ENCODE measurements at regions not wholly inside any gene's neighbourhood (a gene's known extent, or its start where the extent isn't known, plus 50 kb on each side); places are given as distances from the start of the nearest gene placed in this dataset.

DNA sequence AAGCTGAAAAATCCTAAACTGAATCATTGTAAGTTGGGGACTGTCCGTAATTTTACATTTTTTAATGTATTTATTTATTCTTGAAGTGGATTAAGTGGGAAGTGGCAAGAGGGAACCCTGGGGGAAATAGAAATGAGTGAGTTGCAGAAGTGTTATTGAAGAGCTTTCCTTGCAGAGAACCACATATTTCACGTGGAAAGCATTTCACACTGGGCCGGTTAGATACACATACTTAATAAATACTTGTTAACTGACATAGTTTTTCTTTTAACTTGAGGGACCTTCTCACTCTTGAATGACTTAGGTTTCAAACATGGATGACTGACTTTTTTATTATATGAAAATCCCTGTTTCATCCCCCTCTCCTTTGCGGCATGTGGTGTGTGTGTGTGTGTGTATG, 239.3 kb downstream of the LMO4 start:
- no peak for DNase-seq

DNA sequence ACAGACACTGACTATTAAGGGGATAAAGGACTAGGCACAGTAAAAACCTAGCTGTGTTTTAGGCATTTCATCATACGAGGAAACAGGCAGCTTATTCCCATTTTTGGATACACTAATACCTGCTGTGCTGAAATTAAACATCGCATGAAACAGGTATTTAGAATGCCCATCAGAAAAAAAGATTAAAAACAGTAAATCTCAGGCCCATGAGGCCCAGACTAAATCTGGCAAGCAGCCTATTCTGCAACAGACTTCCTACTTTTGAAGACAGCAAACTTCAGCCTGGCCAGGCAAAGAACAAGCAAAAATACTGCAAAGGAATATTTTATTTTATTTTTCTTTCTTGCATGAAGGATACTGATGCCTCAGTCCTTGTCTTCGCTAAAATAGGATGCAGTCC, 240.2 kb downstream of the LMO4 start:
- no peak for DNase-seq

DNA sequence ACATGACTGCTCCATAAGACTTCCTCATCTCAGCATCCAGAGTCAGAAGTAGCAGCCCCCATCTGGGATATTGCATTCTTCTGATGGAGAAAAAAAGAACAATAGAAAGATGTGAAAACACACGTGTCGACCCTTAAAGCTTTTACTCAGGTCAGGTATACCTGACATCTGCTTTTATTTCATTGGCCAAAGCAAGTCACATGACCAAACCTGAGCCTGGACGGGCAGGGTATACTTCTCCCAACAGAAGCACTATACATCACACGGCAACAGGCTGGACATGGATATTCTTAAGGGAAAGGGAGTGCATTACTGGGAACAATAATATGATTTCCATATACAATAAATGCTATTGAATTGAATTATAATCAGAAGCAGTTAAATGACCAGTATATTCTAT, 243.3 kb downstream of the LMO4 start:
- DNase-seq, result no peak

DNA sequence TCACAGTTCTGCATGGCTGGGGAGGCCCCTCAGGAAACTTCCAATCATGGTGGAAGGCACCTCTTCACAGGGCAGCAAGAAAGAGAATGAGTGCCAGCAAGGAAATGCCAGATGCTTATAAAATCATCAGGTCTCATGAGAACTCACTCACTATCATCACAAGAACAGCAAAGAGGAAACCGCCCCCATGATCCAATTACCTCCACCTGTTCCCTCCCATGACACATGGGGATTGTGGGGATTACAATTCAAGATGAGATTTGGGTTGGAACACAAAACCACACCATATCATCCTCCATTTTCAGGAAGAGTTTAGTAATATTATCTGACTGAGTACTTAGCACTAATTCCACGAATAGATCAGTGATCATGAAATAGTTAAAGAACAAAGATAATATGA, 244.2 kb downstream of the LMO4 start:
- DNase-seq, result no peak

DNA sequence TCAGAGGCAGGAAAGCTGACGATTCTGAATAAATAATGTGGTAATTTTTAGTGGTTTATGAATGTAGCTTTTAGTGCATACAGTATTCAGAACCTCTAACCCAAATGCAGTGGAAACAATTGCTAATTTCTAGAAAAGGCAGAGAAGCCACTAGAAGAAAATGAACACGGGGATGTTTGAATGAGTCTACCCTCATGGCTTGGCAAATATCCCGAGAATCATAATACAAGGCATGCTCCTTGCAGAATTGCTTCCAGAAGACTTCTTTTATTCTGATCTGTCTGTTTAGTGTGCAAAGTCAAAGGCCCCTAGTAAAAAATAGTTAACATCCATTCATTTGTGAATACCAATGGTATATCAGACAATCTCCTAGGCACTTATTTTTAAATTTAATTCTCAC, 246.8 kb downstream of the LMO4 start:
- DNase-seq, result no peak

DNA sequence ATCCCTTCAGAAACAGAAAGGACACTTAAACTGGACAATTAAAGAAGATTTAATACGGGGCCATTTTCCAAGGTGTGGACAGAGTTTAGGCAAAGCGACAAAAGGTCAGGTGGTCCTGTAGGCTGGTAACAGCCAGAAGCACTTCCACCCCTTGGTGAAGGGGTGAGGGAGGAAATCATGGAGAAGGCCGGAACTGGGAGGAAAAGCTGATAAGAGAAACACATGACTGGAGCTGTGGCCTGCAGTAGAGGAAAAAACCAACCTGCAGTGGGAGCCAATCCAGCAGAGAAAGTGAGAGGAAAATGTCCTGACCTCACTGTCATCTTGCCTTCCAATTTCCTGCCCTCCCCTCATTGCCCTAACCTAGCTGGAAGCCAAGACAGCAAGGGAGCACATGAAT, 249.8 kb downstream of the LMO4 start:
- no peak for DNase-seq

DNA sequence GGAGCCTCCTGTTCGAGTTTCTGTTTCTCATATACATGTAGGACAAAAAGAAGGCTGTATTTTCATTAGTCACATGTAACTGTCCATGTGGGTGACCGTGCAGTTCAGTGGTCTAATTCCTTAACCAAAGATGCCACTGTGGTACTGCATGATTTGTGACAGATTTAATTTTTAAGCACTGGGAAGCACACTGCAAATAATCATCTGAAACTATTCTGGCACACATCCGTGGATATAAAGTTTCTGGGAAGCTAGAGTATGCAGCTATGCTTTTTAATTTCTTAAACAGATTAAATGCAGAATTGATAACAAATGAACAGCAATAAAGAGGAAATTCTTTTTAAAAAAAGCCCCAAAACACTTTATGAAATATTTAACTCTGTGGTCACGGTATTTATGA, 254.8 kb downstream of the LMO4 start:
- DNase-seq, result no peak

DNA sequence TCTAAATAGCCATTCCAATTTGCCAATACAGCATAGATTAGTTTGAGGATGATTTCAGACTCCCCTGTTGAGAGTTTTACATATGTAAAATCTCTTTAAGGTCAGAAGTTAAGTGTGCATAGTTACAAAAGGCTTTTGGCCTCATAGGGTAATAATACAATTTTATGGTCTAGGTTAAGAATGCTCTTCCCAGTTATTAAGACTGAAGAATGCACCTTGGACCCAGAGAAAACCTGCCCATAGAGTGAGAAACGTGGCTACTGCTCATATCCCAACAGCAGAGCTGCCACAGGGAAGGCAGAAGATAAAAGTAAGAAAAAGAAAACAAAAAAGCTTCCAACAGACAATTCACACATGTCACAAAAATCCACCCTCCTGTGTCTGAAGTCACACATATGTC, 255.9 kb downstream of the LMO4 start:
- no peak for DNase-seq

DNA sequence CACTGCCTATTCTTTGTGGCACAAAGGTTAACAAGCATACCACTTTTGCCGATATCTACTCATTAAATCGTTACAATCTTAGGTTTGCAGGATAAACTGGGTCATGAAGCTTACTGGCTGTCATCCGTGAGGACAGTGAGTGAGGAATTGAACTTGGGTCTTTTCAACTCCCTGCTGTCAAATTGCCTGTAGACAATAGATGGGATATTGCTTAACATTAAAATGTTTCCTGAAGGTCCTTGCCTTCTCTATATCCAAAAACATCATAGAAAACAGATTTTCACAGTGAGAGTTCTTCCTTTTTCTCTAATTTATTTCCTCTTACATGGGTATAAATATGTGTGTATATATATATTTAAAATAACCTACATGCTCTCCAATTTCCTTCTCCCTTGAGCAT, 257.8 kb downstream of the LMO4 start:
- no peak for DNase-seq

DNA sequence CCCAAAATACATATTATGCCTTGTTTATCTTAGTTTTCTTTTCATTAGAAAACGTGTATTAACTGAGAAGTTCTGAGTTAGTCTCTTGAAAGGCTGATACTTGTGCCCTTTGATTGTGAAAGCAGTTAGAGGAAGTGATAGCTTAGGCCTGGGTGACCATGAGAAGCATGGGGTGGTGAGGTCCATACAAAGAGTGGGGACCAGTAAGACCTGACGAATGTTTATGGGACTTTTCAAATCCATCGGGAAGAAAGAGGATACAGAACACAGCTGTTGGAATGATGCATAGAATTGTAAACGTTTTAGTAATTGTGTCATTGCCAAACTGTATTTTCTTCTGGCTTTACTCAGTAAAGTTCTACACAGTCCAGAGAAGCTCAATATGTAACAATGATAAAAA, 259.8 kb downstream of the LMO4 start:
- DNase-seq, result no peak

DNA sequence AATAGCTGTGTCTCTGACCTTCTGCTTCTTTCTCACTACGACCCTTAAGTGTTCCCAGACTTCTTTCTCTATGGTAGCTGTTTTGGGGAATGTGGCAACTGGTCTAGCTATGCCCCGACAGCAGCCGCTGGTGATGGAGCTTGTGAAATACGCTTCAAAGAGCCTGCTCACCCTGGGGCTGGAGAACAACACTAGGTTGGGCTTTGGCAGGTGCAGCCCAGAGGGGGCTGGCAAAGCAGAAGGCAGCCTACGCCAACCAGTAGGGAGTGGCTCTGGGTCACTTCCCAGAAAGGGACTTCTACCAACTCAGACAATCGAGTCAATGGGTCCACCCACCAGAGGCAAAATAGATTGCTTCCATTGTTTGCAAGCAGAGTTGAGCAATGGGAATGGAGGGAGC, 262.8 kb downstream of the LMO4 start:
- DNase-seq, result no peak

DNA sequence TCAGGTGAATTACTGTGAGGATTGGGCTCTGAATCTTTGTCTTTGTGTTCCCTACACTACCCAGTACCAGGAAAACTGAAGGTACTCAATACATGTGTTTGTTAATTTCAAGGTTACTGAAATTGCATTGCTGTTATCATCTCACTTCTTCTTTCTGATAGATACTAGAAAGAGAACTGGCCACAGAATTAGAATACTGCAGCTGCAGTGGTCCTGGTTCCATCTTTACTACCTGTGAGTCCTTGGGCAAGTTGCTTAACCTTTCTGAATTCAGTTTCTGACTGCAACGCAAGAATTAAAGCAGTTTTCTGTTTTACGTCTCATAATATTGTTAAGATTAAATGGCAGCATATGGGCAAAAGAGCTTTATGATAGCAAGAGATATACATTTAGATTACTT, 263.5 kb downstream of the LMO4 start:
- no peak for DNase-seq

DNA sequence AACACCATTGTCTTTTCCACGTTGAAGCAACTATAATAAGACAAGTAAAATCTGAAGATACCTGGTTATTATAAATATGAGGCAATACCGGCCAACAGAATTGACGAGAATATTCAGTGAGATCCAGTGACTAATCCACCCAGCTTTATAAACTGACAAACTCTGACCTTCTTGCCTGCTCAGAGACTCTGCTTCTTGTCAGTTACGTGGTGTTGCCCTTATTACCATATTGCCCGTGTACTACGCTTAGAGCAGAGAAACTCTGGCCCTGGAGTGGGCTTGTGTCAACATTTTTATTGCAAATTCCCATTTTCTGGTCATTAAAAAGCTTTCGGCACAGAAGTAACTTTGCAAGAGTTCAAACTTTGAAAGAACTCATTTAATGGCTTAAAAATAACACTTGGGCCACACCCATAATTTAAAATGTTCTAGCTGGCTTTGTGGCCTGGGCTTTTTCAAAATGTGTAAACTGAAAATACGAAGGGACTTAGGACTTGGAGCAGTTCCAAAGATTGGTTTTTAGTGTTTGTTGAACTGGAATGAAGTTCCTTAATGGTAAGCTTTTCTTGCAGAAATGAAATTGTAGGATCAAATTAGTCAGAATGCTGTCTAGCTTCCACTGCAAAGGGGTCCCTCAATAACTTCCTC, 266.2 kb downstream of the LMO4 start:
- no peak for DNase-seq

DNA sequence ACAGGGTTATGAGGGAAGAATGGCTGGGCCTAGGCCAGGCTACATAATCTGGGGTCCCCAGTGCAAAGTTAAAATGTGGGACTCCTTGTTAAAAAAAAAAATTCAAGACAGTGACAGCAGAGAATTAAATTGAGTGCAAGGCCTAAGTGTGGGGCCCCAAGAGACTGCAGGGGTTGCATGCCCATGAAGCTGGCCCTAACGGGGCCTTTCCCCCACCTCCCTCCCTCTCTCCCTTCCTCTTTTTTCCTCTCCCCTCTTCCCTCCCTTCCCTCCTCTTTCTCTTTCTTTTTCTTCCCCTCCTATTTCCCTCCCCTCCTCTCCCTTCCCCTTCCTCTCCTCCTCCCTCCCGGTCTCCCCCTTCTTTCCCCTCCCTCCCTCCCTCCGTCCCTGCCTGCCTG, 266.7 kb downstream of the LMO4 start:
- no peak for DNase-seq

DNA sequence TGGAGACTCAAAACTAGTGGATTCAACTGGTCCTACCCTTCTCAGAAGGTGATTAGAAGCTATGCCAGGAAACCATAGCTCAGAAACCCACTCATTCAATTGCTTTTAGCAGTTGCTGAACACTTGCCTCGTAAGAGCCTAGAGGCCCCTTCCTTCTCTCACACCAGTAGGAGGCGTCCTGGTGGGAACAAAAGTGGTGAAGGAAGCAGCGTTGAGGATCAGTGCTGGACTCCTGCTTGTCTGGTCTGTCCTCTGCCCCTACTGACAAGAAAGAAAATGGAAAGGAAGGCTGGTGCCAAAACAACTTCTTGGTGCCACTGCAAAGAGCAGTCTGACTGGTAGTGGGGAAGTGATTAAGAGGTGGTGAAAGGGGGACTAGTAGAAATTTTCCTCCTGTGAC, 269.7 kb downstream of the LMO4 start:
- DNase-seq, result no peak

DNA sequence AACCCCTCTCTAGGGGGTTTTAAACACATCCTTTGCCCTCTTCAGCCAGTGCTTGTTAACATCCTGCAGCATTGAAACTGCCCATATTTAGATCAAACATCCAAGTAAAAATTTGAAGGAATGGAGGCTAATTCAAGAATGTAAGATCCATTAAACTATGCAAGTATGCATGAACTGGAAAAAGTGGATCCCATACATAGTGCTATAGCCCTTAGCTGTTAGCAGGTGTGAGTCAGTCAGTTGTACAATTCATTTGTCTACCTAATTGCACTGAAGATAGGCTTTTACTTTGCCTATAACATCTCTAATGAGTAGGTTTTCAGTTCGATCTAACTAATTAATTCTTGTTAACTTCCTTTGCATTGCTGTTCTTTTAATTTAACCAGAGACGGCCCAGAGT, 270.9 kb downstream of the LMO4 start:
- DNase-seq, result no peak

DNA sequence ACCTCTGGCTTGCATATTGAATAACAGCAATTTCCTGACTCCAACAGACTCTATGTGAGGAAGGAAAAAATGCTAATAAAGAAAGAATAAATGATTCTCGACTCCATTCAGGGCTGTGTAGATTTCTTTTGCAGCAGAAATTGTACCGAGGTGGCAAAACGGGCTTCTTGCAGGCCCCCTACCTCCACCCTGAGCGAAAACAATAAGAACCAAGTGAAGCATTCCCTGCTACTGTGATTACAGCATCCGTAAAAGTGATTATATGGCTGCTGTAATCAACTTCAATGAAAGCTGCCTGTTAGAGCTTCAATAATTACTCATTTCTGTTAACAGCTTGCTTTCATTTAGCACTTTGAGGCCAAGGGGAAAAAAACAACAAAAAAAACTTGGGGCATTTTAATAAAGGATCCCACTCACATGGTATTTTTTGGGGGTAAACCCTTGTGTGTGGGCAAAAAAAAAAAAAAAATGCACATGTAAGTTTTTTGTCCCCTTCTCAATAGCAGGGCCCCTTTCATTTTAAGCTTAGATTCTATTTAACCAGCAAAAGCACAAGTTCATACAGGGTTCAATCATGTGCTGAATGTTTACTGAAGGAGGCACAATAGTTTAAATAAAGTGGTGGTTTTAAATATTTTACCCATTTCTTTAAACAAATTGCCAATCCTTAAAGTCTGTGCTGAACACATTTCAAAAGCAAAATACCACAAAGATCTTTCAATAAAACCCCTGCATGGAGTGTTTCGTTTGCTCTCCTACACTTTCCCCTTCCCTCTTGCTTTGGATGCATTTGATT, 271.6 kb downstream of the LMO4 start:
- DNase-seq, result no peak

DNA sequence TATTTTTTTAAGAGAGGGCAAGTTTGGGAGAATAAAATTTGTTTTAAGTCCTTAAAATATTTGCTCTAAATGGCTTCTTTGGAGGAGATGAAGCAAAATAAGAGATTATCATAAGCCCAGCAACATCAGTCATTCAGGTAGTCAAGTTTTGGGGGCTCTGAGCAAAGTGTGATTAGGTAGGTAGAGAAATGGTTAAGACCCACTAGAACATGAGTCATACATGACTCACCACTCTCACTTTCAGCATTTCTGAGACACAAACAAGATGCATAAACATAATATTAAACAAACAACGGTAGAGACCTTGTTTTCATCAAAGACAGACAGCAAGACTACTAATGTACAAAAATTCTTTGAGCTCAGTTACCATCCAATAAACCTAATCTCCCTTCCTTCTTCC, 272.2 kb downstream of the LMO4 start:
- DNase-seq, result no peak

DNA sequence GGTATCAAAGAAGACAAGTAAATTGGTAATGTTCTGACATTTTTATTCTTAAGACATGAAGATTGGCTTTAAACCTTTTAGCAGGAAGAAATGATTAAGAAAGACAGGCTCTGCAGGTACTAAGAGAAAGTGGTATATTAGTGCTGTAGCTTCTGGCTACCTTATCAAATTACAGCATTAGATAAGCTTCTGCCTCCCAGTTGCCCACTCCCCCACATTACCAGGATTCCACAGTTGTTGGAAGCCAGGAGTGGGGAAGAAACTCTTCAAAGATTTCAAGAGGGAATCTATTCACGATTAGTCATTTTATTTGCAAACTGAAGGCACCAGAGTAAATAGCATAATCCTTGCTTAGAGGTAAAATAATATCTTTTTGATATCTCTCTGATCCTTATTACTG, 274.9 kb downstream of the LMO4 start:
- DNase-seq, result no peak

DNA sequence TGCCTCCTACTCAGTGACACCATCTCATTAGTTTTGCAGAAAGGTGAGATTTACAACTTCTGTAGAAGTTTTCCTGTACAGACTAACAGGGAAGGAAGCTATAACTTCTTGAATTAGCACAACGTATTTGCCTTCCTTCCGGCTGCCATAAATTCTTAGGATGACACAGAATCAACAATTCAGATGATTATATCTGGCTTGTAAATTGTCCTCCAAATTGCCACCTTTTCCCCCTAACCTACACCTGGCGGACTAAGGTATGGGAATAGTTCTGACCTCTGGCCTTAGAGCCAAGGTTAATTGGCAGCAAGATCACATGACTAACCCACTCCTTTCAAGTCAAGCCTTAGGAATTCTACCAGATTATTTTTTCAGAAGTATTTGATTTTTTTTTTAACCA, 284.3 kb downstream of the LMO4 start:
- DNase-seq, result no peak

DNA sequence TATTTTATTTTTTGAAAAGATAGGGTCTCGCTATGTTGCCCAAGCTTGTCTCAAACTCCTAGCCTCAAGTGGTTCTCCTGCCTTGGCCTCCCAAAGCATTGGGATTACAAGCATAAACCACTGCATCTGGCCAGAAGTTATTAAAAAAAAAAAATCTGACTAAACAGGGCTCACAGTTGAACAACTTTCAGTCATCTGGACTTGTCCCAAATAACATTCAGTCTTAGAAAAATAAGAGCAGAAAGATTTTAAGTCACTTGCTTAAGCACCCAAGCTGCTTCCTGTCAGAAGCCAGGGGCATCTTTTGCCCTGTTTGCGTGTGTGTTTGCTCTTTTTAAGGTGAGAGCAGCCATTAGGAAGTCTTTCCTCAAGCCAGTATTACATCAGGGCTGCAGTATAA, 286.8 kb downstream of the LMO4 start:
- DNase-seq, result no peak

DNA sequence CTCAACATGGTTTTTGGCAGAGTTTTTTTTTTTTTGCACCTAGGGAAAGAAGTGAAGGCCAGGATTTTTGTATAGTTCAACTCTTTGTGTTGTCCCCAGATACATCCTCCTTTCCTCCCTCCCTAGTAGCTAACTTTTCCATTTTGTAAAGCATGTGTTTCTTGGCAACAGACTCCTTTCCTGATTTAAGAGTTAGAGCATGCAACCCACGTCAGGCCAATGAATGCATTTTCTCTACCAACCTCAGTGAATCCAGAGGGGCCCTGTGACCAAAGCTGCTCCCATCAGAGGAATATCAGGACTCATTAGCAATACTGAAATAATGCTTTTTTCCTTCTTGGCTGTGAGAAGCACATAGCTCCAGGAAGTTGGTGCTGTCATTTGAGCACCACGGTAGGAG, 287.2 kb downstream of the LMO4 start:
- DNase-seq, result no peak

DNA sequence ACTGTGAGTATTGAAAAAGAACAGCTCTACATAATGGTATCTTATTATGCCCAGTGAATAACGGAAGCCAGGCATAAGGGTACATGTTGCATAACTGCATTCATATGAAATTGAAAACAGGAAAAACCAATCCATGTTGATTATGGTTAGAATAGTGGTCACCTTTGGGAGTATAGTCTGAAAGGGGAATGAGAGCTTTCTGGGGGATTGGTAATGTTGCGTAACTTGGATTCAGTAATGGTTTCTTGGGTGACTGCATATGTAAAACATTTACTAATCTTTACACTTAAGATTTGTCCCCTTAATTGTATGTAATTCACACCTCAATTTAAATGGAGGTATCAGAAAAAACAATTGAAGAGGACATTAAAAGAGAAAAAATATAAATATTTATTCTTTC, 292.1 kb downstream of the LMO4 start:
- no peak for DNase-seq

DNA sequence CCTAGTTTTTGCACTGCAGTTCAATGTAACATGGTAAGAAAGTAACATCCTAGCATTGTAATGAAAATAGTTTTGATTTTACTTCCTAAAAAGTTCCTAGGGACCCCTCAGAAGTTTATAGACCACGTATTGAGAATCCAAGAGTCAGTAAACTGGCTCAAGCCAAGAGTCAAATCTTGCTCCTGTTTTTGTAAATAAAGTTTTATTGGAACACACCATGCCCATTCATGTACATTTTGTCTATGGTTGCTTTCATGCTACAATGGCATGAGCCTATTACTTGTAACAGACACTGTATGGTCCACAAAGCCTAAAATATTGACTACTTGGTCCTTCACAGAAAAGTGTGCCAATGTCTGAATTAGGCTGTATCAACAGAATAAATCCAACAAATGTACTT, 301.0 kb downstream of the LMO4 start:
- no peak for DNase-seq

DNA sequence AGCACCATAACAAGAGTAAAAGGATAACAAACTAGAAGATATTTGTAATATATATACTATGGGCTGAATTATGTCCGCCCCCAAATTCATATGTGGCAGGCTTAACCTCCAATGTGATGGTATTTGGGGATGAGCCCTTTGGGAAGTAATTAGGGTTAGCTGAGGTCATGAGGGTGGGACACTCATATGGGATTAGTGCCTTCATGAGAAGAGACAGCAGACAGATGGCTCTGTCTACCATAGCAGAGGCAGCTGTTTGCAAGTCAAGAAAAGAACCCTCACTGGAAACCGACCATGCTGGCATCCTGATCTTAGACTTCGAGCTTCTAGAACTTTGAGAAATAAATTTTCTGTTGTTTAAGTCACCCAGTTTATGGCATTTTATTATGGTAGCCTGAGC, 303.6 kb downstream of the LMO4 start:
- no peak for DNase-seq
